Activated CD8-positive, alpha-beta T cell treated with anti-CD3 and anti-CD28 coated beads for 36 hours (primary cell): ENCODE measurements at regions not wholly inside any gene's neighbourhood (a gene's known extent, or its start where the extent isn't known, plus 50 kb on each side); places are given as distances from the start of the nearest gene placed in this dataset.

Source experiments
- ATAC-seq: fragments of 200-7000 bp; cut with Tn5 transposase; one replicate; pipeline ENCODE4 v1.10.0; 2021; ENCODE audit warnings: mild to moderate bottlenecking, moderate library complexity
- CTCF ChIA-PET: fragments of 350-600 bp; sonication (Branson Sonifier 250); formaldehyde crosslinking; loops from one replicate; lab custom pipeline; 2021; ENCODE audit warnings: antibody characterized with exemption; lab: Charles Lee
- POLR2A ChIA-PET: fragments of 350-600 bp; sonication (Branson Sonifier 250); formaldehyde crosslinking; loops from one replicate; lab custom pipeline; 2021; ENCODE audit warnings: antibody characterized with exemption; lab: Charles Lee
- DNase-seq: peaks from one replicate; pipeline ENCODE4 v3.0.0-alpha.2; 2020
- H3K27ac Mint-ChIP-seq: one replicate; pipeline ENCODE4 v1.8.0; 2021; ENCODE audit warnings: mild to moderate bottlenecking, mixed read lengths
- H3K27me3 Mint-ChIP-seq: one replicate; pipeline ENCODE4 v1.8.0; 2021; ENCODE audit warnings: mixed read lengths
- H3K36me3 Mint-ChIP-seq: one replicate; pipeline ENCODE4 v1.8.0; 2021; ENCODE audit warnings: low read depth, mixed read lengths
- H3K4me1 Mint-ChIP-seq: one replicate; pipeline ENCODE4 v1.8.0; 2021; ENCODE audit warnings: low read depth, mixed read lengths
- H3K4me3 Mint-ChIP-seq: one replicate; pipeline ENCODE4 v1.8.0; 2021; ENCODE audit warnings: mild to moderate bottlenecking, moderate library complexity, mixed read lengths
- H3K9me3 Mint-ChIP-seq: one replicate; pipeline ENCODE4 v1.8.0; 2021; ENCODE audit warnings: mixed read lengths
- intact Hi-C: fragments of 100-400 bp; cut with micrococcal nuclease; formaldehyde crosslinking; loops from one replicate; pipeline ENCODE4 v1.10.0; 2022
- TF ChIP-seq, protein P1 (sequence below): fragments of 200-600 bp; IDR thresholded peaks from one replicate; pipeline ENCODE4 v1.8.0; 2022; ENCODE audit warnings: antibody characterized with exemption, mild to moderate bottlenecking

DNA sequence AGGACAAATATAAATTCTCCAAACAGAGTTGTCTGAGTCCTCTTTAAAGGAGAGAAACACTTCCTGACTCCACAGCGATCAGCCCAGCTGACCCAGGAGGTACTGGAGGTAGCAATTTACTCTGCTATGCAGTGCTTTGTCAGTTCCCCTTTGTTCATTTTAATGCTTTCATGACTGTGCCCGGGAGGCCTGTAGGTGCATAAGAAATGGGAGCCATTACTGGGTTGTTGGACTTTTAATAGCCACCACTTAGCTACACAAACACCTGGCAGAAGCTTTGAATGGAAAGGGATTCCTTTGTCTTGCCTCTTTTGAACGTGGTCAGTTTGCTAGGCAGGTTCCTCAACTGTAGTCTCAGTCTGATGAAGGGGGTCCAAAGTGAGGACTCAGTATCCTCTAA is 59.0 kb upstream of the AFF2 start:
- Mint-ChIP-seq H3K27me3 (no peaks in the 10 kb centered on the region), H3K27ac (no peak overlapping the region), H3K4me3 (no peak overlapping the region), H3K36me3 (no peaks in the 10 kb centered on the region), H3K9me3 (no peaks in the 10 kb centered on the region), H3K4me1 (peaks cover 2% of the 10 kb centered on the region)
- ATAC-seq (no peak), DNase-seq (no peak)
- intact Hi-C loops, result no loop called here
- TF ChIP-seq, protein P1, sequence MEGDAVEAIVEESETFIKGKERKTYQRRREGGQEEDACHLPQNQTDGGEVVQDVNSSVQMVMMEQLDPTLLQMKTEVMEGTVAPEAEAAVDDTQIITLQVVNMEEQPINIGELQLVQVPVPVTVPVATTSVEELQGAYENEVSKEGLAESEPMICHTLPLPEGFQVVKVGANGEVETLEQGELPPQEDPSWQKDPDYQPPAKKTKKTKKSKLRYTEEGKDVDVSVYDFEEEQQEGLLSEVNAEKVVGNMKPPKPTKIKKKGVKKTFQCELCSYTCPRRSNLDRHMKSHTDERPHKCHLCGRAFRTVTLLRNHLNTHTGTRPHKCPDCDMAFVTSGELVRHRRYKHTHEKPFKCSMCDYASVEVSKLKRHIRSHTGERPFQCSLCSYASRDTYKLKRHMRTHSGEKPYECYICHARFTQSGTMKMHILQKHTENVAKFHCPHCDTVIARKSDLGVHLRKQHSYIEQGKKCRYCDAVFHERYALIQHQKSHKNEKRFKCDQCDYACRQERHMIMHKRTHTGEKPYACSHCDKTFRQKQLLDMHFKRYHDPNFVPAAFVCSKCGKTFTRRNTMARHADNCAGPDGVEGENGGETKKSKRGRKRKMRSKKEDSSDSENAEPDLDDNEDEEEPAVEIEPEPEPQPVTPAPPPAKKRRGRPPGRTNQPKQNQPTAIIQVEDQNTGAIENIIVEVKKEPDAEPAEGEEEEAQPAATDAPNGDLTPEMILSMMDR, result no peak
- POLR2A ChIA-PET, result no interaction called here
- CTCF ChIA-PET, result interaction anchor here (0.5 kb wide), 1 partner anchor 375 kb away, joined by 4 read pairs; no protein-coding TSS in a partner anchor

DNA sequence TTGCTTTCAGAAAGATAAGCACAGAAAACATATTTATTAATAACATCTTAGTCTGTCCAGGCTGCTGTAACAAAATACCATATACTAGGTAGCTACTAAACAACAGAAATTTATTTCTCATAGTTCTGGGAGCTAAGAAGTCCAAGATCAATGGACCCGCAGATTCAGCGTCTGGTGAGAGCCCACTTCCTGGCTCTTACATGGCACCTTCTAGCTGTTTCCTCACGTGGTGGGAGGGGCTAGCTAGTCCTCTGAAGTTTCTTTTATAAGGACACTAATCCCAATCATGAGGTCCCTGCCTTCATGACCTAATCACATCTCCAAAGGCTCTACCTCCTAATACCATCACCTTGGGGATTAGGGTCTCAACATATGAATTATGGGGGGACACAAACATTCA is 57.2 kb upstream of the AFF2 start:
- POLR2A ChIA-PET, result interaction anchor here (0.5 kb wide), 1 partner anchor 9 kb away, joined by 3 read pairs; no protein-coding TSS in a partner anchor
- Mint-ChIP-seq H3K4me1 (peaks cover 2% of the 10 kb centered on the region), H3K36me3 (no peaks in the 10 kb centered on the region)

DNA sequence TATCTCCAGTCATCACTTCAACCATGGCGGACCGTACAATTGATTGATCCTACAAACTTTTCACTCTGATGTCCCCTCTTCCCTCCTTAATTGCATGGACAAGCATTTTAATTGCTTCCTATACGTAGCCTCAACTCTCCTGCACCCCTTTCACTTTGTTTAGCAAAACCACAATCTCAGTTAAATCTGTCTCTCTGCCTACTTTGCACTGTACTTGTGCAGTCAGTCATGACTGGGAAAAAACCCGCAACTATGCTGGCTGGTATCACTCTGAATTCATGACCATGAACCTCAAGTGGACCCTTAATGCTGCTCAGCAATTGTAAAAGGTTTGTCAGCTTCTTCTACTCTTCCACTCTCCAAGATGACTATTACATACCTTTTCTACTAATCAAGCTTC is 51.7 kb upstream of the AFF2 start:
- POLR2A ChIA-PET, result no interaction called here
- intact Hi-C loops, result no loop called here
- no peak for ATAC-seq
- CTCF ChIA-PET, result no interaction called here
- H3K27ac Mint-ChIP-seq, result no peak overlapping the region
- TF ChIP-seq, protein P1, result no peak
- DNase-seq, result no peak
- H3K4me3 Mint-ChIP-seq, result no peak overlapping the region
- H3K4me1 Mint-ChIP-seq, result no peaks in the 10 kb centered on the region
- H3K27me3 Mint-ChIP-seq, result no peaks in the 10 kb centered on the region
- H3K36me3 Mint-ChIP-seq, result no peaks in the 10 kb centered on the region
- H3K9me3 Mint-ChIP-seq, result peaks cover 1% of the 10 kb centered on the region

More for the DNA sequence above, 57.2 kb upstream of the AFF2 start:
- intact Hi-C loops, result no loop called here
- H3K9me3 Mint-ChIP-seq, result no peaks in the 10 kb centered on the region
- CTCF ChIA-PET, result no interaction called here
- DNase-seq, result peak; percentile 1
- no peak overlapping the region for H3K4me3 Mint-ChIP-seq
- H3K27me3 Mint-ChIP-seq, result no peaks in the 10 kb centered on the region
- ATAC-seq, result no peak
- TF ChIP-seq, protein P1, result no peak
- no peak overlapping the region for H3K27ac Mint-ChIP-seq
